HCT116 (cell line): ENCODE measurements at regions not wholly inside any gene's neighbourhood (a gene's known extent, or its start where the extent isn't known, plus 50 kb on each side); places are given as distances from the start of the nearest gene placed in this dataset.

Experiments used
- ATAC-seq: fragments of 200-7000 bp; cut with Tn5 transposase; 2 replicates; pipeline ENCODE4 v1.9.1; 2020; ENCODE audit warnings: mild to moderate bottlenecking, moderate library complexity
- BruUV-seq: library from RNA; stranded (reverse); fragments of 400-500 nt; replicated peaks from 2 replicates; lab custom pipeline; 2021; lab: Mats Ljungman, UMichigan
- CTCF ChIA-PET: fragments of 300-600 bp; sonication (Branson Sonifier 250); formaldehyde crosslinking; loops from one replicate; lab custom pipeline; 2021; ENCODE audit warnings: antibody characterized with exemption; lab: Charles Lee
- POLR2A ChIA-PET: fragments of 300-600, 350-600 bp; sonication (Branson Sonifier 250); formaldehyde crosslinking; loops from one replicate; lab custom pipeline; 2021; ENCODE audit warnings: antibody characterized with exemption; lab: Charles Lee
- RAD21 ChIA-PET, 2 experiments: fragments of 300-600 bp; sonication (Branson Sonifier 250); formaldehyde crosslinking; loops; one replicate each; lab custom pipeline; 2023; ENCODE audit warnings: low total read pairs in 2 of 2; ENCODE audit not compliant: uncharacterized antibody in 2 of 2, unreplicated experiment in 2 of 2, low non-redundant PET in 1 of 2; lab: Charles Lee
- DNase-seq: peaks from one replicate; pipeline ENCODE4 v3.0.0-alpha.2; 2010; ENCODE audit warnings: low read depth, low spot score
- H2AFZ ChIP-seq: fragments of 200-600 bp; shearing (Covaris generic), sonication (generic); 2 replicates; pipeline ENCODE4 v1.6.1; 2017; ENCODE audit warnings: low read depth, mixed run types, mixed read lengths, antibody characterized with exemption, low read length; ENCODE audit not compliant: poor library complexity, severe bottlenecking
- H3K27ac ChIP-seq: 2 replicates; pipeline ENCODE4 v1.5.1; 2012; ENCODE audit warnings: low read depth, low read length
- H3K27me3 ChIP-seq: fragments of 200-600 bp; sonication (generic); 2 replicates; pipeline ENCODE4 v1.6.1; 2016; ENCODE audit warnings: mixed run types, low read length, mixed read lengths; ENCODE audit not compliant: insufficient read depth
- H3K36me3 ChIP-seq, 2 experiments: fragments of 200-500 bp in 1 of 2; fragments of 200-600 bp in 1 of 2; sonication (Bioruptor generic) in 1 of 2; sonication (generic) in 1 of 2; 2 replicates each; pipeline versions ENCODE4 v1.5.1 to v1.6.1; 2014 to 2016; ENCODE audit warnings: low read length in 2 of 2, inconsistent platforms in 1 of 2, mixed read lengths in 1 of 2, mixed run types in 1 of 2; ENCODE audit not compliant: insufficient read depth in 2 of 2, control insufficient read depth in 1 of 2
- H3K4me1 ChIP-seq, 2 experiments: fragments of 200-600 bp in 1 of 2; sonication (generic) in 1 of 2; 2 replicates each; pipeline versions ENCODE4 v1.5.1 to v1.6.1; 2012 to 2017; ENCODE audit warnings: low read length in 2 of 2, inconsistent platforms in 1 of 2, mild to moderate bottlenecking in 1 of 2, mixed read lengths in 1 of 2, mixed run types in 1 of 2, moderate library complexity in 1 of 2; ENCODE audit not compliant: insufficient read depth in 2 of 2, control insufficient read depth in 1 of 2
- H3K4me2 ChIP-seq: fragments of 200-600 bp; sonication (generic); 2 replicates; pipeline ENCODE4 v1.6.1; 2017; ENCODE audit warnings: mixed run types, low read length, mixed read lengths
- H3K4me3 ChIP-seq, 2 experiments: fragments of 200-600 bp in 1 of 2; sonication (generic) in 1 of 2; replicated peaks in 1 of 2; 2 replicates each; pipeline ENCODE4 v1.5.1; 2011 to 2016; ENCODE audit warnings: low read length in 2 of 2, control low read depth in 1 of 2, low read depth in 1 of 2, mild to moderate bottlenecking in 1 of 2, mixed read lengths in 1 of 2, mixed run types in 1 of 2
- H3K79me2 ChIP-seq: fragments of 200-600 bp; sonication (generic); 2 replicates; pipeline ENCODE4 v1.6.1; 2017; ENCODE audit warnings: mild to moderate bottlenecking, mixed run types, low read length, moderate library complexity, mixed read lengths; ENCODE audit not compliant: insufficient read depth
- H3K9ac ChIP-seq: fragments of 200-600 bp; sonication (generic); 2 replicates; pipeline ENCODE4 v1.6.1; 2016; ENCODE audit warnings: low read length, mixed read lengths
- H3K9me2 ChIP-seq: fragments of 200-600 bp; sonication (generic), shearing (Covaris generic); 2 replicates; pipeline ENCODE4 v1.6.1; 2017; ENCODE audit warnings: mixed run types, mild to moderate bottlenecking, moderate library complexity; ENCODE audit not compliant: insufficient read depth
- H3K9me3 ChIP-seq, 2 experiments: fragments of 200-500 bp in 1 of 2; fragments of 200-600 bp in 1 of 2; sonication (Bioruptor generic) in 1 of 2; sonication (generic) in 1 of 2; 2 replicates each; pipeline ENCODE4 v1.6.1; 2014 to 2017; ENCODE audit warnings: low read length in 2 of 2, mixed read lengths in 2 of 2, inconsistent platforms in 1 of 2, low read depth in 1 of 2, mild to moderate bottlenecking in 1 of 2, mixed run types in 1 of 2, moderate library complexity in 1 of 2; ENCODE audit not compliant: control insufficient read depth in 1 of 2, insufficient read depth in 1 of 2
- H4K20me1 ChIP-seq: fragments of 200-600 bp; sonication (generic), shearing (Covaris generic); 2 replicates; pipeline ENCODE4 v1.6.1; 2017; ENCODE audit warnings: mixed run types, mild to moderate bottlenecking, moderate library complexity; ENCODE audit not compliant: insufficient read depth
- CEBPB ChIP-seq: IDR thresholded peaks from 2 replicates; pipeline ENCODE4 v1.6.1; 2012; ENCODE audit warnings: low read depth
- ELF1 ChIP-seq: IDR thresholded peaks from 2 replicates; pipeline ENCODE4 v1.6.1; 2012; ENCODE audit warnings: low read depth, borderline replicate concordance
- EZH2 ChIP-seq: fragments of 200-600 bp; sonication (generic); IDR thresholded peaks from 2 replicates; pipeline ENCODE4 v1.6.1; 2017; ENCODE audit warnings: antibody characterized with exemption, mixed run types
- EZH2phosphoT487 ChIP-seq: fragments of 200-600 bp; IDR thresholded peaks from 2 replicates; pipeline ENCODE4 v1.6.1; 2018; ENCODE audit warnings: antibody characterized with exemption, borderline replicate concordance
- POLR2AphosphoS5 ChIP-seq: IDR thresholded peaks from 2 replicates; pipeline ENCODE4 v1.6.1; 2011; ENCODE audit warnings: mild to moderate bottlenecking, low read depth, low read length, moderate library complexity
- SIN3A ChIP-seq: IDR thresholded peaks from 2 replicates; pipeline ENCODE4 v1.6.1; 2012; ENCODE audit warnings: low read depth
- SP1 ChIP-seq: IDR thresholded peaks from 2 replicates; pipeline ENCODE4 v1.6.1; 2012; ENCODE audit warnings: low read depth
- TCF7L2 ChIP-seq: IDR thresholded peaks from 2 replicates; pipeline ENCODE4 v1.7.0; 2011; ENCODE audit warnings: borderline replicate concordance, inconsistent platforms; ENCODE audit not compliant: insufficient read depth, insufficient read length; ENCODE audit errors: extremely low read depth
- YY1 ChIP-seq: IDR thresholded peaks from 2 replicates; pipeline ENCODE4 v1.6.1; 2011; ENCODE audit warnings: low read length, low read depth, moderate library complexity, mild to moderate bottlenecking; ENCODE audit not compliant: insufficient replicate concordance; ENCODE audit errors: extremely low read depth
- ZFX ChIP-seq: fragments of 450-650 bp; IDR thresholded peaks from 2 replicates; pipeline ENCODE4 v1.6.1; 2017
- ZNF274 ChIP-seq: fragments of 200-500 bp; sonication (Bioruptor generic); IDR thresholded peaks from 2 replicates; pipeline ENCODE4 v1.6.1; 2014; ENCODE audit warnings: mild to moderate bottlenecking, low read depth, low read length, inconsistent platforms
- intact Hi-C: fragments of 100-400 bp; cut with micrococcal nuclease; formaldehyde crosslinking; loops from 2 replicates; pipeline ENCODE4 v1.10.0; 2022
- TF ChIP-seq, protein P1 (sequence below): IDR thresholded peaks from 2 replicates; pipeline ENCODE4 v1.6.1; 2012
- TF ChIP-seq, protein P2 (sequence below), 3 experiments: fragments of 200-600 bp in 1 of 3; sonication (generic) in 1 of 3; IDR thresholded peaks in 2 of 3; conservative IDR thresholded peaks in 1 of 3; 2 replicates each; pipeline ENCODE4 v1.5.1; 2012 to 2017; ENCODE audit warnings: low read depth in 2 of 3, low read length in 2 of 3, antibody characterized with exemption in 1 of 3, borderline replicate concordance in 1 of 3, control low read depth in 1 of 3, mild to moderate bottlenecking in 1 of 3, mixed read lengths in 1 of 3, mixed run types in 1 of 3, moderate library complexity in 1 of 3; ENCODE audit not compliant: insufficient read depth in 1 of 3
- TF ChIP-seq, protein P3 (sequence below): IDR thresholded peaks from 2 replicates; pipeline ENCODE4 v1.6.1; 2012; ENCODE audit warnings: low read depth

DNA sequence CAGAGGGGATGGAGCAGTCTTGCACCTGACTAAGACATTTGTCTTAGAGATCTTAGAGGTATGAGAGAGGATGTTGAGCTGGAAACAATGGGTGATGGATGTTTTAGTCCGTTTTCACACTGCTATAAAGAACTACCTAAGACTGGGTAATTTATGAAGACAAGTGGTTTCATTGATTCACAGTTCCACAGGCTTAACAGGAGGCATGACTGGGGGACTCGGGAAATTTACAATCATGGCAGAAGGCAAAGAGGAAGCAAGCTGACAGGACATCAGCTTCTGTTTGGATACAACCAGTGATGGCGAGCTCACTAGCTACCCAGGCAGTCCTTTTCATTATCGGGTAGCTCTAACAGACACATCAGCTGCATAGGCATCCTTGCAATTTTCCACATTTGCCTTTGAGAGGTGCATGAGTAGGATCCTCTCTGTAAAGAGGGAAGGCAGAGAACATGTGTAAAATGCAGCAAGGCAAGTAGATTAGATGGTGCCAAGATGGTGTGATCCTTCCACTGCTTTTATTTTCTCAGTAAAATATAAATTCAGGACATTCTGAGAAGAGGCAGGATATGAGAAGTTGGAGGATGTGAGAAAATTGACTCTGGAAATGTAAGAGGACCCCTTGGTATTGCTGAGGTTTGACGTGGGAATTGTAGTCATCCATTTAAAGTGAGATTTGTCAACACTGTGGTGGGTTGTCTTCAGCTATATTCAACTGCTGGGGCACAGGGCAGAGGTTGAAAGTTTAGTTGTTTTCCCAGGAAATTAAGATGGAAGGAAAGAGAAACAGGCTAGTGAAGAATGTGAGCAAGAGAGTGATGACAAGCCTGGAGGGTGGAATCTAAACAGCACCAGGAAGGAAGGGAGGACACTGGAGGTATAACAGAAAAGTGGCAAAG is 1140.0 kb upstream of the AUTS2 start:
- no peak overlapping the region for H3K4me2 ChIP-seq
- ChIA-PET POLR2A (no interaction called here), RAD21 (no interaction called here), CTCF (no interaction called here)
- no peaks in the 10 kb centered on the region for H3K9me2 ChIP-seq
- no peak overlapping the region for H3K9ac ChIP-seq
- H3K36me3 ChIP-seq, result no peaks in the 10 kb centered on the region
- H3K27ac ChIP-seq, result no peak overlapping the region
- no TSS peak for BruUV-seq
- H4K20me1 ChIP-seq, result no peaks in the 10 kb centered on the region
- no peaks in the 10 kb centered on the region for H3K4me1 ChIP-seq
- H3K79me2 ChIP-seq, result no peaks in the 10 kb centered on the region
- H3K4me3 ChIP-seq, result no peak overlapping the region
- H3K9me3 ChIP-seq, result peaks cover under 1 to 10% of the 10 kb centered on the region in 2 experiments; a peak in 2 of 4 replicates
- H3K27me3 ChIP-seq, result no peaks in the 10 kb centered on the region
- no peak for TF ChIP-seq CEBPB
- no peak for TF ChIP-seq EZH2phosphoT487
- no peak overlapping the region for H2AFZ ChIP-seq
- intact Hi-C loops, result no loop called here
- DNase-seq (no peak), ATAC-seq (no peak)

DNA sequence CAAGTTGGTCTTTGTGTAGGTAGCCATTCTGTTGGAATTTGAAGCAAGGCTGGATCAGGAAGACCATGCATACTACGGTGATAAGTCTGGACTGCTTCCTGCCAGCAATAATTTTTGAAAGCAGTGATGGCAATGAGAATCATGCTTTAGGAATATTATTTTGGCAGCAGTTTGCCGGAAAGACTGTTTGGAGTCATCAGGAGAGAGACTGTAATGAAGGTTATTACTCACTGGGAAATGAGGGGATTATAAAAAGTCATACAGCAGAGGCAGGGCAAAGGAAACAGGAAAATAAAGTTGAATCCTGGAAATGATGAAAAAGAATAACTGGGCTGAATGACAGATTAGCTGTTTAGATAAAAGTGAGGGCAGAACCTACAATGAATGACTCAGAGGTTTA is 1136.8 kb upstream of the AUTS2 start:
- Histone ChIP-seq H4K20me1 (no peaks in the 10 kb centered on the region), H2AFZ (no peak overlapping the region), H3K27ac (no peak overlapping the region), H3K4me1 (no peaks in the 10 kb centered on the region), H3K79me2 (no peaks in the 10 kb centered on the region), H3K9me3 (peaks cover 0 to 7% of the 10 kb centered on the region in 2 experiments; a peak in 2 of 4 replicates), H3K4me3 (no peak overlapping the region), H3K9me2 (no peaks in the 10 kb centered on the region), H3K4me2 (no peak overlapping the region), H3K36me3 (no peaks in the 10 kb centered on the region), H3K27me3 (no peaks in the 10 kb centered on the region), H3K9ac (no peak overlapping the region)
- RAD21 ChIA-PET, result no interaction called here
- TF ChIP-seq ZNF274 (no peak), EZH2 (no peak), YY1 (no peak), TCF7L2 (no peak), SP1 (no peak), POLR2AphosphoS5 (no peak), CEBPB (no peak), ELF1 (no peak), SIN3A (no peak), ZFX (no peak)
- TF ChIP-seq, protein P1, sequence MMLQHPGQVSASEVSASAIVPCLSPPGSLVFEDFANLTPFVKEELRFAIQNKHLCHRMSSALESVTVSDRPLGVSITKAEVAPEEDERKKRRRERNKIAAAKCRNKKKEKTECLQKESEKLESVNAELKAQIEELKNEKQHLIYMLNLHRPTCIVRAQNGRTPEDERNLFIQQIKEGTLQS, result no peak
- TF ChIP-seq, protein P2, sequence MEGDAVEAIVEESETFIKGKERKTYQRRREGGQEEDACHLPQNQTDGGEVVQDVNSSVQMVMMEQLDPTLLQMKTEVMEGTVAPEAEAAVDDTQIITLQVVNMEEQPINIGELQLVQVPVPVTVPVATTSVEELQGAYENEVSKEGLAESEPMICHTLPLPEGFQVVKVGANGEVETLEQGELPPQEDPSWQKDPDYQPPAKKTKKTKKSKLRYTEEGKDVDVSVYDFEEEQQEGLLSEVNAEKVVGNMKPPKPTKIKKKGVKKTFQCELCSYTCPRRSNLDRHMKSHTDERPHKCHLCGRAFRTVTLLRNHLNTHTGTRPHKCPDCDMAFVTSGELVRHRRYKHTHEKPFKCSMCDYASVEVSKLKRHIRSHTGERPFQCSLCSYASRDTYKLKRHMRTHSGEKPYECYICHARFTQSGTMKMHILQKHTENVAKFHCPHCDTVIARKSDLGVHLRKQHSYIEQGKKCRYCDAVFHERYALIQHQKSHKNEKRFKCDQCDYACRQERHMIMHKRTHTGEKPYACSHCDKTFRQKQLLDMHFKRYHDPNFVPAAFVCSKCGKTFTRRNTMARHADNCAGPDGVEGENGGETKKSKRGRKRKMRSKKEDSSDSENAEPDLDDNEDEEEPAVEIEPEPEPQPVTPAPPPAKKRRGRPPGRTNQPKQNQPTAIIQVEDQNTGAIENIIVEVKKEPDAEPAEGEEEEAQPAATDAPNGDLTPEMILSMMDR (IDR thresholded peaks at IDR 0.05 in 2 of 3, conservative IDR thresholded peaks at IDR 0.05 in 1 of 3; ENCODE audit: borderline replicate concordance in 1 of 3, insufficient read depth in 1 of 3, low read depth in 2 of 3, low read length in 2 of 3), result no peak
- TF ChIP-seq, protein P3, sequence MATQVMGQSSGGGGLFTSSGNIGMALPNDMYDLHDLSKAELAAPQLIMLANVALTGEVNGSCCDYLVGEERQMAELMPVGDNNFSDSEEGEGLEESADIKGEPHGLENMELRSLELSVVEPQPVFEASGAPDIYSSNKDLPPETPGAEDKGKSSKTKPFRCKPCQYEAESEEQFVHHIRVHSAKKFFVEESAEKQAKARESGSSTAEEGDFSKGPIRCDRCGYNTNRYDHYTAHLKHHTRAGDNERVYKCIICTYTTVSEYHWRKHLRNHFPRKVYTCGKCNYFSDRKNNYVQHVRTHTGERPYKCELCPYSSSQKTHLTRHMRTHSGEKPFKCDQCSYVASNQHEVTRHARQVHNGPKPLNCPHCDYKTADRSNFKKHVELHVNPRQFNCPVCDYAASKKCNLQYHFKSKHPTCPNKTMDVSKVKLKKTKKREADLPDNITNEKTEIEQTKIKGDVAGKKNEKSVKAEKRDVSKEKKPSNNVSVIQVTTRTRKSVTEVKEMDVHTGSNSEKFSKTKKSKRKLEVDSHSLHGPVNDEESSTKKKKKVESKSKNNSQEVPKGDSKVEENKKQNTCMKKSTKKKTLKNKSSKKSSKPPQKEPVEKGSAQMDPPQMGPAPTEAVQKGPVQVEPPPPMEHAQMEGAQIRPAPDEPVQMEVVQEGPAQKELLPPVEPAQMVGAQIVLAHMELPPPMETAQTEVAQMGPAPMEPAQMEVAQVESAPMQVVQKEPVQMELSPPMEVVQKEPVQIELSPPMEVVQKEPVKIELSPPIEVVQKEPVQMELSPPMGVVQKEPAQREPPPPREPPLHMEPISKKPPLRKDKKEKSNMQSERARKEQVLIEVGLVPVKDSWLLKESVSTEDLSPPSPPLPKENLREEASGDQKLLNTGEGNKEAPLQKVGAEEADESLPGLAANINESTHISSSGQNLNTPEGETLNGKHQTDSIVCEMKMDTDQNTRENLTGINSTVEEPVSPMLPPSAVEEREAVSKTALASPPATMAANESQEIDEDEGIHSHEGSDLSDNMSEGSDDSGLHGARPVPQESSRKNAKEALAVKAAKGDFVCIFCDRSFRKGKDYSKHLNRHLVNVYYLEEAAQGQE, result no peak
- POLR2A ChIA-PET, result no interaction called here
- DNase-seq (no peak), ATAC-seq (no peak)
- no TSS peak for BruUV-seq
- intact Hi-C loops, result no loop called here
- CTCF ChIA-PET, result no interaction called here
